Upper lobe of right lung (tissue), 1 donor: ENCODE measurements at regions not wholly inside any gene's neighbourhood (a gene's known extent, or its start where the extent isn't known, plus 50 kb on each side); places are given as distances from the start of the nearest gene placed in this dataset.
"Not testable (repeated sequence)": the region's sequence is repeated elsewhere in the genome, so short reads cannot be mapped to it uniquely, and the experiment has no call there.

ENCODE experiments used
- ATAC-seq: fragments of 200-7000 bp; cut with Tn5 transposase; one replicate; pipeline ENCODE4 v1.9.1; 2020; ENCODE audit warnings: mild to moderate bottlenecking, moderate library complexity
- DNase-seq: peaks from one replicate; pipeline ENCODE4 v3.0.0-alpha.2; 2020
- H3K27ac ChIP-seq: fragments of 200-600 bp; one replicate; pipeline ENCODE4 v1.8.0; 2022
- H3K27me3 ChIP-seq: fragments of 200-600 bp; one replicate; pipeline ENCODE4 v1.8.0; 2022; ENCODE audit warnings: mild to moderate bottlenecking
- H3K36me3 ChIP-seq: fragments of 200-600 bp; one replicate; pipeline ENCODE4 v1.8.0; 2022
- H3K4me1 ChIP-seq: fragments of 200-600 bp; one replicate; pipeline ENCODE4 v1.8.0; 2022
- H3K4me3 ChIP-seq: fragments of 200-600 bp; one replicate; pipeline ENCODE4 v1.8.0; 2022; ENCODE audit warnings: mild to moderate bottlenecking
- H3K9me3 ChIP-seq: fragments of 200-600 bp; one replicate; pipeline ENCODE4 v1.8.0; 2022
- intact Hi-C: fragments of 100-400 bp; cut with DNase I; formaldehyde crosslinking; loops from one replicate; pipeline ENCODE4 v1.11.0; 2022
- TF ChIP-seq, protein P1 (sequence below): fragments of 200-600 bp; IDR thresholded peaks from one replicate; pipeline ENCODE4 v1.8.0; 2022; ENCODE audit warnings: antibody characterized with exemption
- donor health status: DM: no; HTN: yes; CAD: no; lungs with severe emphysema.

- H3K36me3 ChIP-seq, H3K4me3 ChIP-seq, ATAC-seq, H3K27ac ChIP-seq, H3K4me1 ChIP-seq, H3K27me3 ChIP-seq, DNase-seq, H3K9me3 ChIP-seq, intact Hi-C loops: not testable (repeated sequence)
These were observed 79.2 kb downstream of the PXDC1 start for GRCh38 chr6:3672339-3672738.

DNA sequence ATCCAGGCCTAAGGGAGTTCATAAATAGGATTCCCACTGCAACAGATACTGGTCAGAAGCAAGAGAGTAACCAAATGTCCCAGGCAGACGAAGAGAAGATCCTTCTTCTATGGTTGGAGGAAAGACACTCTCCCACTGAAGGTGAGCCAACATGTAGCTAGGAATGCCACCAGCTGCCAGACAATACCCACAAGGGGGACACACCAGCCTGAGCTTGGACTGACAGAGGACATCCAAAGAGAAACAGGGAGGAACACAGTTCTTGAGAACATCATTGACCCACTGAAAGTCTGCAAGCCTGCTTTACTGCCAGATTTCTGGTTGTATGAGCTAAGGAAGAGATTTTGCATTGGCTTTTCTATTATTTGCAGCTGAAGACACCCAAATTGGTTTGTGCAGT is 80.1 kb downstream of the PXDC1 start:
- intact Hi-C loops = no loop called here
- TF ChIP-seq, protein P1, sequence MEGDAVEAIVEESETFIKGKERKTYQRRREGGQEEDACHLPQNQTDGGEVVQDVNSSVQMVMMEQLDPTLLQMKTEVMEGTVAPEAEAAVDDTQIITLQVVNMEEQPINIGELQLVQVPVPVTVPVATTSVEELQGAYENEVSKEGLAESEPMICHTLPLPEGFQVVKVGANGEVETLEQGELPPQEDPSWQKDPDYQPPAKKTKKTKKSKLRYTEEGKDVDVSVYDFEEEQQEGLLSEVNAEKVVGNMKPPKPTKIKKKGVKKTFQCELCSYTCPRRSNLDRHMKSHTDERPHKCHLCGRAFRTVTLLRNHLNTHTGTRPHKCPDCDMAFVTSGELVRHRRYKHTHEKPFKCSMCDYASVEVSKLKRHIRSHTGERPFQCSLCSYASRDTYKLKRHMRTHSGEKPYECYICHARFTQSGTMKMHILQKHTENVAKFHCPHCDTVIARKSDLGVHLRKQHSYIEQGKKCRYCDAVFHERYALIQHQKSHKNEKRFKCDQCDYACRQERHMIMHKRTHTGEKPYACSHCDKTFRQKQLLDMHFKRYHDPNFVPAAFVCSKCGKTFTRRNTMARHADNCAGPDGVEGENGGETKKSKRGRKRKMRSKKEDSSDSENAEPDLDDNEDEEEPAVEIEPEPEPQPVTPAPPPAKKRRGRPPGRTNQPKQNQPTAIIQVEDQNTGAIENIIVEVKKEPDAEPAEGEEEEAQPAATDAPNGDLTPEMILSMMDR = no peak

GRCh38 chr6:3670356-3670755 is 81.2 kb downstream of the PXDC1 start:
- Histone ChIP-seq H3K36me3 (no peaks in the 10 kb centered on the region), H3K4me1 (no peaks in the 10 kb centered on the region), H3K27ac (no peak overlapping the region), H3K27me3 (no peaks in the 10 kb centered on the region), H3K9me3 (no peaks in the 10 kb centered on the region), H3K4me3 (no peak overlapping the region)
- ATAC-seq (no peak), DNase-seq (no peak)
- TF ChIP-seq, protein P1 = no peak
- intact Hi-C loops = no loop called here

More for the DNA sequence above, 80.1 kb downstream of the PXDC1 start:
- Histone ChIP-seq H3K9me3 (no peaks in the 10 kb centered on the region), H3K4me1 (no peaks in the 10 kb centered on the region), H3K27ac (no peak overlapping the region), H3K36me3 (no peaks in the 10 kb centered on the region), H3K27me3 (no peaks in the 10 kb centered on the region), H3K4me3 (no peak overlapping the region)
- DNase-seq (no peak), ATAC-seq (no peak)

DNA sequence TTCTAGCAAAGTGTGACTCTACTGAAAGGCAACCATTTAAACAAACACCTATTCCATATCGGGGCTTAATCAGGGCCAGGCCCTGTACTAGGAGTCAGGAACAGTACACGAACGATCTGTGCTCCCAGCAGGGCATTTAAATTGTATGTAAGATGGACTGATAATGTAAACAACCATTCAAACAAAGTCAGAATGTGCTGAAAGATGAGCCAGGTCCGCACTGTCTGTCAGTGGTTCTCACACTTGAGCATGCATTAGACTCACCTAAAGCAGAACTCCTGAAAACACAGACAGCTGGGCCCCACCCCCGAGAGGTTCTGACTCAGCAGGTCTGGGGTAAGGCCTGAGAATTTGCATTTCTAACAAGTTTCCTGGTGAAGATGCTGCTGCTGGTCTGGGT is 81.6 kb downstream of the PXDC1 start:
- Histone ChIP-seq H3K27me3 (no peaks in the 10 kb centered on the region), H3K9me3 (no peaks in the 10 kb centered on the region), H3K36me3 (no peaks in the 10 kb centered on the region), H3K27ac (no peak overlapping the region), H3K4me3 (no peak overlapping the region), H3K4me1 (no peaks in the 10 kb centered on the region)
- DNase-seq (no peak), ATAC-seq (no peak)
- TF ChIP-seq, protein P1 = no peak
- intact Hi-C loops = no loop called here

DNA sequence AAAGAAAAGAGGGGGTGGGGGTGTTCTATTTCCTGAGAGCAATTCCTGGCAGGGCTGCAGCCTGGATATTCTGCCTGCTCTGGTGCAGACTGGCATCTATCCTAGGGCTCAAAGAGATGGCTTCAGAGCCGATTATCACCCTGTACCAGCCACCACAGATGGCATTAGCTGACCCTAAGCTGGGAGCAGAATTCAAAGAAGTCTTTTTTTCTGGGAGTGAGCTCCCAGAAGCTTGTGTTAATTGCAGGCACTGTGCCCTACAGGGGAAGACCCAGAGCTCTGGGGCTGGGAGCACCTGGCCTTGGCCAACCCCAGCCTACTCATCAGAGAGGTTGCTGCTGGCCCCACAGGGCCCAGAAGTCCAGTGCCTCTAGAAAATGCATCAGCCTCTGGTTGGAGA is 85.9 kb downstream of the PXDC1 start:
- Histone ChIP-seq H3K27ac (no peak overlapping the region), H3K36me3 (no peaks in the 10 kb centered on the region), H3K27me3 (no peaks in the 10 kb centered on the region), H3K4me3 (no peak overlapping the region), H3K9me3 (no peaks in the 10 kb centered on the region), H3K4me1 (no peaks in the 10 kb centered on the region)
- no peak for ATAC-seq
- no peak for DNase-seq
- TF ChIP-seq, protein P1 = no peak
- intact Hi-C loops = no loop called here

GRCh38 chr6:3664625-3665041 is 86.9 kb downstream of the PXDC1 start:
- Histone ChIP-seq H3K36me3 (no peaks in the 10 kb centered on the region), H3K4me1 (no peaks in the 10 kb centered on the region), H3K27me3 (no peaks in the 10 kb centered on the region), H3K9me3 (no peaks in the 10 kb centered on the region), H3K27ac (no peak overlapping the region), H3K4me3 (no peak overlapping the region)
- ATAC-seq (peak; percentile 36), DNase-seq (no peak)
- TF ChIP-seq, protein P1 = no peak
- intact Hi-C loops = no loop called here
